Suppressor macrophage treated with lipopolysaccharide for 4 hours (primary cell): ENCODE measurements at regions not wholly inside any gene's neighbourhood (a gene's known extent, or its start where the extent isn't known, plus 50 kb on each side); places are given as distances from the start of the nearest gene placed in this dataset.
"Not testable (repeated sequence)": the region's sequence is repeated elsewhere in the genome, so short reads cannot be mapped to it uniquely, and the experiment has no call there.

ENCODE experiments used
- DNase-seq: peaks from one replicate; pipeline ENCODE4 v3.0.0-alpha.2; 2020

DNA sequence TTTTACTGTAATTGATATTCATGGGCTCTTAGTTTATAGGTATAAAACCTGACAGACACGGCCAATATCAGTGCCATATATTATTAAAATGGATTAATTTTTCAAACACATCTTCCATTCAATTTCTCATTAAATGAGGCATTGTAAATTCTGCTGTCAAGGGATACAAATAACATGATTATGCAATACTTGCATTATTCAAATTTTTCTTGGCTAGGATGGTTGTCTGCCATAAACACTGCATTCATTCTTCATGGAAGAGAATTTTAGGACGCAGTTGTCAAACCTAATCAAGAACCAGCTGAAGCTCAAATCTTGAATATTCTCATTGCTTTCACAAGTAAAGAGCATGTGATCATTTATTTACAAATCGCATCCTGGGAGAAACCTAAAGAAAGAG is 255.6 kb downstream of the RDH14 start:
- DNase-seq: no peak

DNA sequence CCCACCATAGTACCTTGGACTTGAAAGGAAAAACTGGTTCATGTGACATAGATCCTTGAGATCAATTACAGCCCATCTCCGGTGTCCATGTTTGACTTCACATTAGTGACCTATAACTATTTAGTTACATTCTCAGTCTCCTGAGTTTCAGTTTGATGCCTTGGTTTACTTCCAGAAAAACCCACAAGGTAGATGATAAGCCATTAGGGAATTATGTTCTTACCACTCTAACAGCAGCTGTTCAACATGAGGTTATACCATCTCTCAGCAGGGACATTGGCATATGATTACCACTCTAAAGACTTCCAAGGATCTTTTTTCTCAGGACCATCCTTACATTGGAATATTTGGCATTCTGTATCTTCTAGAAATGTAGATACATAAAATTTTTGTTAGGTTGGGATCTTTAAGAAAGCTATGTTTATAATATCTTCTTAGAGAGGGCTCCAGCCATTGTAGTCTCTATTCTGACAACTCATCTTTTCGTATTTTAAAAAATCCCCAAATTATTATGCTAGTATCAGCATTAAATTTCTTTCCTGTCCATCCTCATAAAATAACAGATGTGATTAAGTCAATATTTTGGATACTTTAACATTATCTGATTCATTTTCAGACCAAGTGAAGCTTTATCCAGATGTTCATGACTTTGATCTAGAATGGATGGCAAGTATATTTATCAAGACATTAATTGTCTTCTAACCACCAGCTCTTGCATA is 258.9 kb downstream of the RDH14 start:
- DNase-seq: no peak

DNA sequence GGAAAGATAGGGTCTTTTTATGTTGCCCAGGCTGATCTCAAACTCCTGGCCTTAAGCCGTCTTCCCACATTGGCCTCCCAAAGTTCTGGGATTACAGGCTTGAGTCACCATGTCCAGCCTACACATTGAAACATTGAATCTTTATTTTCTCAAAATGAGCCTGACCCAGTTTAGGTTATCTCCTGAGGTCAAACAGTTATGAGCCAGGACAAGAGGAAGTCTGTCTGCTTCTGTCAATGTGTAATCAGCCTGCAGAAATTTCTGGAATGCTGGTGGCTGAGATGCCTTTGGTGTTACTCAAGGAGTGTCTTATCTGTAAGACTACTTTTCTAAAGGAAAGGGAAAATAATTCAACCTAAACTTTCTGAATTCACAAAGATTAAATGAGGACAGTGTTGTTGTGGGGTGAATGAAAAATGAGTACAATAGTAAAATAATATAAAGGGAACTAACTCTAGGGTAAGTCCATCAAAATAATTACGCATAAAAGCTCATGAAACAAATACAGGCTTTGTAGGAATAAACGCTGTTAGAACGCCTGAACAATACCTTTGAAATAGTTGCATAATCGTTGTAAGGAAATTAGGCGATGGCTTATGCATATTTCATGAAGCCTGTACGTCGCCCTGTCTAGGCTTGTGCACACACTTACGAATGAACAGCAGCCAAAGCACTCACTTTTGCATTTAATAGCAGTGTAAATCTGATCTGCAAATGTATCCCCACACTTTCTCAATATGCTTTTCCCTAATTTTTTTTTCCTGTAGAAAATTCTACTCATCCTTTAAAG is 260.8 kb downstream of the RDH14 start:
- no peak for DNase-seq

DNA sequence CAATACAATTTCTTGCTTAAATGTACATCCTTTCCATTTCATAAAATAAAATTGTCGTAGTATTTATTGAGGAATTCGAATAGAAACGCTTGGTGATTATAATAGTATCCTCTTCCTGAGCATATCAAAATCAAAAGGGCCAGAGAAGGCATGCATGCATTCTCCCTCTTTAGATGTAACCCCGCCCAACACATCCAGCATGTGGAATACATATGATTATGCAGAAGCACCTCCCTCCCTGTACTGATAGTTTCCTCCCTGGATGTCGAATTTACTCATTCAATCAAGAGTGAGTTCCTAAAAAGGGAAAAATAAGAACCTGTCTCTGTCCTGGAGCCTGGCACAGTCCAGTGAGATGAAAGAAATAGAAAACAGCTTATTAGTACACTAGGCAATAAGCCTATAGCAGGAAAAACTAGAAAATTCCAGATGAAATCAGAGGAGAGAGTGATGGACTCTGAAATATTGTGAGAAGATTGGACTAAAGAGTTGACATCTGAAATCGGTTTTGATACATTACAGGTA is 262.9 kb downstream of the RDH14 start:
- no peak for DNase-seq

DNA sequence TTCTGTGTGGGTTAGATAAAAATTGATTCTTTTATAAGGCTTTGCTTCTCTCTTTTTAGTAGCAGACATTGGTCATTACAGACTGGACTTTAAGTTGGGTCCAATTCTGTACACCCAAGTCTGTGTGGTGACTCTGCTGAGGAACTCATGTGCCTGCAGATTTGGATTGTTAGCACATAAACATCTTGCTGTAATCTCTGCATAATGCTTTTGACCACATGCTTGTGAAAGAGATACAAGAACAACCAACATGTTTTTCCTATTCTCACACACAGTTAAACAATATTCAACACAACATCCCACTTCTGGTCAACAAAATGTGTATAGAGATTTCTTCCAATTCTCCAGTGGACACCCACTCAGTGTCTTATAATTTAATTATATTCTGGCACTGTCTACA is 270.1 kb downstream of the RDH14 start:
- DNase-seq: no peak

DNA sequence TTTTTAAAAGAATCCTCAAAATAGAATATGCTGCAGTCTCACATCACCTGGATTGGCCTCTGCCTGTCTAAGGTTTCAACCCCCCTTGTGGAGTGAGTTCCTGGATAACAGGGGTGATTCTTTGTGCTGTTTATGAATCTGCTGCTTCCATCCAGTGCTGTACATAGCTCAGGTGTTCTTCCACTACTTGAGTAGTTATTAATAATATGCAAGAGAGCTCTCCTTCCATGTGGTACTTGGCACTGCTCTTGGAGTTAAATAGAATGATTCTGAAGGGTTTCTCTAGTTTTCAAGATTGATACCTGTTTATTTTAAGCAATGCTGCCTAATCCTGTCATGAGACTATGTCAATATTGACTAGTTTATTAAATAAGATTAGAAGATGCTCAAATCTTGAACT is 273.6 kb downstream of the RDH14 start:
- DNase-seq: no peak

DNA sequence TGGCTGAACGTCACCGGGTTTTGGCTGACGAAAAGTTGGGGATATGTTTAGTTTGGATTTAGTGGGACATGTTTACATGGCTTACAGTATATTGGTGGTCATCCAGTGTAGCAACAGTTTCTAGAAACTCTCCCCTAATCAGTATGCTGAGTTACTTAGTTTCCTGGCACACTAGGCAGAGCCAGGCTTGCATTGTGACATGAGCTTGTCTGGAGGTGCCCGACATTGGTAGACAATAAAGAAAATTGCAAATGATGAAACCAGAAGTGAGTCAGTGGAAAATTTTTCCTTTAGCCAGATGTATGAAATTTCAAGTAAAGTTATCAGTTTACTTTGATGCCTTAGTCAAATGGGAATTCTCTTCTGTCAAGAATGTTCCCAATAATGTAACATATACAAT is 276.1 kb downstream of the RDH14 start:
- DNase-seq: no peak

DNA sequence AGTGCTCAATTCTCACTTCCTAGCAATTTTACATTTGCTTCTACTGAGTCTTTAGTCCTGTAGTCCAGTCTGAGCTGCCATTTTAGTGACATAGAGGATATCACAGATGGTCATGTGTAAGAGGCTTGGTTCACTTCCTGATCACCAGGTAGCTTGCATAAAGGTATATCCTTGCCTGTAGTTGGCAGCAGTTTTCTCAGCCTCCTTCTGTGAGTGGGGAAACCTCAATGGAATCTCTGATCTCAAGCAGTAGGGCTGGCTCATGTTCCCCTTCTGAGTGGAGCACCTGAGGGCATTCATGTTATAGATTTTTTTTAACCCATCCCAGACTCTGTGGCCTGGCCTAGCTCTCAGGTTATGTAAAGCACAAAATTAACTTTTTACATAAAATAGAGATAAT is 278.4 kb downstream of the RDH14 start:
- DNase-seq: no peak

DNA sequence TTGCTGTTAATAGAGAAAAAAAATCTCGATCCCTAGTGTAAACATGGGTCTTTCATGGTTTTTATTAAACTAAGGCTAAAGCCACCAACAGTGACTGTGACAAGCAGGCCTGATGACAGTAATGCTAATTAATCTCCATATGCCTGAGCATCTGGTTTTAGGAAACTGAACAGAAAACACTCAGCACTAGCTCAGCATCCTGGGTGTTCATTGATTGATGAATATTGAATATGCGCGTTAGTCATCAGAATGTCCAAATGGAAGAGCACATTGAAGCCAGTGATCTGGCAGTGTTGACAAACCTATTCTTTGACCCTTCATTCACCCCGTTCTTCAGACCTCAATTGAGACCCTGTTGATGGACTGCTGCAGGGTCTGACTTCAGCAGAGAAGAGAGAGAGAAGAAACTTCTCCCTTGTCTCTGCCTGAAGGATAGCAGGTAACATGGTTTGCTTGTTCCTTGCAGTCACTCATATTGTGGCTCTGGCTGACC is 283.8 kb downstream of the RDH14 start:
- no peak for DNase-seq

DNA sequence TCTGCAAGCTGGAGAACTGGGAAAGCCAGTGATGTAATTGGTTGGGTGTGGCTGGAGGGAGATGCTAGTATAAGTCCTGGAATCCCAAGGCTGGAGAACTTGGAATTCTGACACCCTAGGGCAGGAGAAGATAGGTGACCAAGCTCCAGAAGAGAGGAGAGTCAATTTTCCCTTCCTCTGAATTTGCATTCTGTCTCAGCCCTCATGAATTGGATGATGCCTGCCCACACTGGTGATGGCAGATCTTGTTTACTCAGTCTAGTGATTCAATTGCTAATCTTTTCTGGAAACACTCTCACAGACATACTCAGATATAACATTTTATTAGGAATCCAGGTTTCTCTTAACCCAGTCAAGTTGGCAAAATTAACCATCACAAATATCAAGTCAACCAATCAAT is 287.2 kb downstream of the RDH14 start:
- no peak for DNase-seq

DNA sequence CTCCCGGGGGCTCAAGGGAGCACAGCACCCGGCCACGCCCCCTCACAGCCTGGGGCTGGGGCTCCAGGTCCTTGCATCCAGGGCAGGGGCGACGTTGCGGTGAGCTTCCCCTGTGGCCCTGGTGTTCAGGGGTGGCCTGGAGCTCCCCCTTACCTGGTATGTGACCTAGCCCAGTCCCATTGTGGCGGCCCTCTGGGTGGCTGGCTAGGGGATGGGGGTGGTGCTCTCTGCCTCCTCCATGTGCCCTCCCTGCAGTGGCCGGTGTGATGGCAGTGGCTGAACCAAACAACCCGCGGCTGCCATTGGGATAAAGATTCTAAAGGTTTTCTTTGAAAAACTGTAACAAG is 288.3 kb downstream of the RDH14 start:
- DNase-seq: no peak

DNA sequence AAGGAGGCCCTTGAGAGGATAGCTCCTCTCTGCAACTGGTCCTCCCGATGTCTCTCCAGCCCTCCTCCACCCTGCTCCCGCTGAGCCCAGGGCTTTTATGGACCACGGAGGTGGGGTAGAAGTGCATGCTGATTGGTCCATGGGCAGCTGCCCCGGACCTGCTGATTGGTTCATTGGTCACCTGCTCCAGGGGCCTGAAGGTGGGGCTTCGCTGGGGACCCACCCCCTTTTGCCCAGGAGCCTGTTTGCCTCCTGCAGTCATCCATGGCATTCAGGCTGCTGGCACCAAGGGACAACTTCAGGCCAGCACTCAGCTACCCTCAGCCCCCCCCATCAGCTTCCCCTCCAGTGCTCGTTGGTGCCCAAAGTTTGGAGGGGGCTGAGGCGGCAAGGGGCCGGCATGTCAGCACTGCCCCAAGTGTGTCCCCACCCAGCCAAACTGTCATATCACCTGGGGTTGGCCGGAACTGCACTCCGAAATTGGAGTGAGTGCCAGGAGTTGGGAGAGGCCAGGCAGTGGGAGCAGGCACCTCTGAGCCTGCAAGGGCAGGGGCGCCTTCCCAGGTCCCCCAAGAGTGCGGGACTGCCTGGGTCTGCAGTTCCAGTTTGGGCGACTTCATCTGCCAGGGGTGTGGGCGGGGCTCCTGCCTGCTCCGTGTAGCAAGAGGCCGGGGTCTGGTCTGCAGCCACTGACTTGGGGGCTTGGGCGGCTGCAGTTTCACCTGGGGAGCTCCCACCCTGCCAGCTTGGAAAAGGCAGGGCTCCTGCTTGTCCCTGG is 288.9 kb downstream of the RDH14 start:
- DNase-seq: no peak

DNA sequence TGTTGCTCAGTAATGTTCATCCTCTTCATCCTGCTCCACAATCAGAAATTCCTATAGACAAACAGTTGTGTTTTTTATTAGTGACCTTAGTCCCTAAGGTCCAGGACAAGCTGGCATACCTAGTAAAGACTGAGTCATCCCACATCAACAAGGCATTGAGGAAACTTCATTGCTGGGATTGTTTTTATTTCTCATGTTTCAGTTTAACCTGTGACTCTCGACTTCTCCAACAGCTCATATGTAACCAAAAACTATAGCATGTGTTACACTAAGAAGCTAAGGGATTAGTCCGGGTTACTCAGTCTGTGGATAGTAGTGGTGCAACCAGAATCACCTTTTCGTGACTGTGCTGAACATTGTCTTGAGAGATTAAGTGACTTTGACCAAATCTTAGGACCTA is 292.1 kb downstream of the RDH14 start:
- no peak for DNase-seq

DNA sequence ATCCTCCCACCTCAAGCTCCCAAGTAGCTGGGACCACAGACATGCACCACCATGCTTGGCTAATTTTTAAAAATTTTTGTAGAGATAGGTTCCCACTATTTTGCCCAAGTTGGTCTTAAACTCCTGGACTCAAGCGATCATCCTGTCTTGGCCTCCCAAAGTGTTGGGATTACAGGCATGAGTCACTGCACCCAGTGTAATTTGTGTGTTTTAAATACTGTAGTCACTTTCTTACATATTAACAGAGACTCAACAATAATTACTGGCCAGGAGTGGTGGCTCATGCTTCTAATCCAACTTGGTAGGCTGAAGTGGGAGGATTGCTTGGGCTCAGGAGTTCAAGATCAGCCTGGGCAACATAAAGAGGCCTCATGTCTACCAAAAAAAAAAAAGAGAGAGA is 293.0 kb downstream of the RDH14 start:
- no peak for DNase-seq

DNA sequence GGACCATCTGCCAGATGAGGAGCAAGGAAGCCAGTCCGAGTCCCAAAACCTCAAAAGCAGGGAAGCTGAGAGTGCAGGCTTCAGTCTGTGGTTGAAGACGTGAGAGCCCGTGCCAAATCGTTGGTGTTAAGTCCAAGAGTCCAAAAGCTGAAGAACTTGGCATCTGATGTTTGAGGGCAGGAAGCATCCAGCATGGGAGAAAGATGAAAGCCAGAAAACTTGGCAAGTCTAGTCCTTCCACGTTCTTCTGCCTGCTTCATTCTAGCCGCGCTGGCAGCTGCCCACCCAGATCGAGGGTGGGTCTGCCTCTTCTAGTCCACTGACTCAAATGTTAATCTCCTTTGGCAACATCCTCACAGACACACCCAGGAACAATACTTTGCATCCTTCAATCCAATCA is 293.8 kb downstream of the RDH14 start:
- not testable (repeated sequence) for DNase-seq

DNA sequence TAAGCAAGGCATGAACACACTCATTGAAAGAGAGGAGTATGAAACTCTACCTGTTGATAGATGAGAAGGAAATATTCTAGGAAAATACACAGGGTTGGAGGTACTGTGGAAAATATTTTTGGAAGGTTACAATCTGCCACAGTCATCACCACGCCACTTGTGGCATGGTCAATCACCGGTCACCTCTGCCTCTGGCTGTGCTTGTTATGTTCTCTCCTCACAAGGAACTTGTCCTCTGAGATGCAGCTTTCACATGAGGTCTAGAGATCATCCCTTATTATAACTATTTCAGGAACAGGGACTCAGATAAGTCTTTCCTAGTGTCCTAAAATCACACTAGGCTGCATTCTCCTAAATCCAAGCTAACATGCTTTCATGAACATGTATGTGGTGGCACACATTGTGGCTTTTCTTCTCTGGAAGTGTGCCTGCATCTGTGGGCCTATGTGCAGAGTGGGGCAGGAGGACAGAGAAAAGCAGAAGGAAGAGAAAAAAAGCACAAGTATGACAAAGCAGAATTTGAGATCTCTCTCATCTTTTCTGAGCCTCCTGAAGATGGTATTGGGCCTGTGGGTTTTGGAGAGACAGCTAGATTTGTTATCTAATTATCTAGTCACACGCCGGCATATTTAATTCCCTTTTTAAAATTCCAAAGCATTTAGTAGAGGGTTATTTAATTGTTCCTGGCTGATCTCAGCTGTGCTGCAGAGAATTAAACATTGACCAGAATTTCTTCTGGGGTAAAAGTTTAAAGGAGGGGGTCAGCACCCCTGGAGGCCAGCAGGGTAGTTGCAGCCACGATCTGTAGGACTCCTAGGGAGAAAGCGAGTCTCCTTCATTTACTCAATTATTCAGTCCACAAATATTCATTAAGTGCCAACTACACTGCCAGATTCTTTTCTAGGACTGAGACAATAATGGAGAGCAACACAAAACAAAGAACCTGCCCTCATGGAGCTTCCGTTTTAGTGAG is 294.6 kb downstream of the RDH14 start:
- DNase-seq: no peak

DNA sequence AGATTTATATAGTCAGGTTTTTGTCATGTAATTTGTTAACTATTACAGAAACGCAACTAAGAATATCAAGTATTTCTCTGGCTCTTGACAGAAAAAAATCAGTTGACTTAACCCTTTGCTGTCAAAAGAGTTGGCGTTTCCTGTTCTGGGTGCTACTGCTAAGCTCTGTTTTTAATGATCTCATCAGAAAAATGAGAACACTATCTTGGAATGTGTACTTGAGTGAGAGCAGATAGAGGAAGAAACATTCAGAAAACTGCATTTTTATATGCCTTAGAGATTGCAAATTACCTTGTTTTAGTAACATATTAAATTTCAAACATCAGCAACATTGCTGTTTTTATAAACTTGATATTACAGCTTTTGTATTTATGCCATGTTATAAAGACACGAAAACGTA is 297.9 kb downstream of the RDH14 start:
- DNase-seq: no peak

DNA sequence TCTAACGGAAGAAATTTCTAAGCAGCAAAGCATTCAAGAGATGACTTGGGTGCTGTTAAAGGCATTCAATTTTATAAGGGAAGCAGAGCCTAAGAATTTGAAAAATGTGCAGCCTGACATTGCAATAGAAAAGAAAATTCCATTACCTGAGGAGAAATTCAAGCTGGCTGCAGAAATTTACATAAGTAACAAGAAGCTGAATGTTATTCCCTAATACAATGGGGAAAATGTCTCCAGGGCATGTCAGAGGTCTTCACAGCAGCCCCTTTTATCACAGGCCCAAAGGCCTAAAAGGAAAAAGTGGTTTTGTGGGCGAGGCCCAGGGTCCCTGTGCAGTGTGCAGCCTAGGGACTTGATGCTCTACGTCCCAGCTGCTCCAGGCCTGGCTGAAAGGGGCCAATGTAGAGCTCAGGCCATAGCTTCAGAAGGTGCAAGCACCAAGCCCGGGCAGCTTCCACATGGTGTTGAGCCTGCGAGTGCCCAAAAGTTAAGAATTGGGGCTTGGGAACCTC is 306.7 kb downstream of the RDH14 start:
- DNase-seq: no peak

DNA sequence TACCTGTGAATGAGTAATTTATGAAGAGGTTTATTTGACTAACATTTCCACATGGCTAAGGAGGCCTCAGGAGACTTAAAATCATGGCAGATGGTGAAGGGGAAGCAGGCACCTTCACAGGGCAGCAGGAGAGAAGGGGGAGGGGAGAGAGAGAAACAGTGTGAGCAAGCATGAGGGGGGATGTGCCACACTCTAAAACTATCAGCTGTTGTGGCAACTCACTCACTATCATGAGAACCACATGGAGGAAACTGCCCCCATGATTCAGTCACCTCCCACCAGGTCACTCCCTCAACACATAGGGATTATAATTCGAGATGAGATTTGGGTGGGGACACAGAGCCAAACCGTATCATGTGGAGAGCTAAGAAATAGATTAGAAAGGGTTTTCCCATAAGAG is 309.0 kb downstream of the RDH14 start:
- DNase-seq: no peak

DNA sequence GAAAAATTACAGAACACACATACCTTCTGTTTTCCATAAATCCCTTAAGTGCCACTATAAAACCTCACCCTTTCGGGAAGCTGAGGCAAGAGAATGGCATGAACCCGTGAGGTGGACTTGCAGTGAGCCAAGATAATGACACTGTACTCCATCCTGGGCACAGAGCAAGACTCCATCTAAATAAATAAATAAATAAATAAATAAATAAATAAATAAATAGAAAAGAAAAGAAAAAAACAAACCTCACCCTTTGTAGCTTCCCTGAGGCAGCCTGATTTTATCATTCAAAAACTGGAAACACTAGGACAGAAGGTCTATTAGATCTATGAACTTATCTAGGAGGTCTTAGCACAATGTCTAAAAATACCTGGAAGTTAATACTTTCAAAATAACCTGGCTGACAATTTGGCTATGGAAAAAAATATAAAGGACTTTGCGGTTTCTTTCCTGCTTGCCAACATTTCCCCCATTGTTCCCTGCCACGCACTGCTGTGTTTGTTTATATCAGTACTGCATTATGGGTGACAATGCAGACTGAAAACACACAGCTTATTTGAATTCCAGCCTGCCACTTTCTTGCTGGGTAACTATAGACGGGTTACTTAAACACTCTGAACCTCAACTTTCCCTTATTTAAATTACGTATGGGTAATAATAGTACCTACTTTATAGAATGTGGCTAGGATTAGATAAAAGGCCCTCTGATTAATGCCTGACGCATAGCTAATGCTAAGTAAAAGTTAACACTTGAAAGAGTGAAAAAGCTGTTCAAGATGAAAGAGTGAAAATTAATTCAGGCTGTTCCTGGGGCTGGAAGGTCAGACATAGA is 313.0 kb downstream of the RDH14 start:
- no peak for DNase-seq

DNA sequence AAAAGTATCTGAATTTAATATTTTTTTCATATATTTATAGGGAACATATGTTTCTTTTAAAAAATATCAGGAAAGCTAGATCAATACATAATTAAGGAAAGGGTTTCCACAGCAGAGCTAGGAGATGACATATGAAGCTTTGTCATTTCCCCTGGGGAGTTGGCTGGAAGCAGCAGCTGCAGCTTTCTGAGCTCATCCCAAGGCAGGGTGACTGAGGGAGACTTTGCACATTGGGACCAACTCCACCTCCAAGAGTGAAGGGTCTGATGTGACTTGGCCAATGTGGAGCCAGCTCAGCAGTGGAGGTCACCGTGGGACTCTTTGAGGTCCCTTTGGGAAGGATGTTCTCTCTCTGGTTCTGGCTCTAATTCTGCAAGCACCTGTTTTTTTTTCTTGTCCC is 315.1 kb downstream of the RDH14 start:
- DNase-seq: no peak
